ENCODE measurements at regions not wholly inside any gene's neighbourhood (a gene's known extent, or its start where the extent isn't known, plus 50 kb on each side); places are given as distances from the start of the nearest gene placed in this dataset.

DNA sequence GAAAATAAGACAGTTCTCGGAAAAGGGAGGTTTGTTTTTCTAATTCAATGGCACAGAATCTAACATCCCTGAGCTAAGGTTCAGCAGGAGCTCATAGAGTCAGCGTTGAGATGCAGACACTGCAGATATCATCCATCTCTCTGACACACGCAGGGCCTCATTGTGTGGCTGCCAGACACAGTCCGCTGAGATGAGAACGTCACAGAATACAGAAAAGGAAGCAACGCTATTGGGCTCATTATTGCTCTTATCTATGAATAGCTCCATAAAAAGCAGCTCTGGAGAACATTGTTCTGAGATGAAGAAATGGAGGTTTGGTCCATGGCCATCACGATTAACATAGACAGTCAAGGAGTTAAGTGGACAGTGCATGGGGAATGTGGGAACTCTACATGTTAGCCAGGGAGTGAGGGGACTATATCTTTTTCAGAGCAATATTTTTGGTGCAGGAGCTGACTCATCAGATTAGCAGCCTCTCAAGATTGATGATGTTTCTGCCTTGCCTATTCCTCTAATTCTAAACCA lies 771.6 kb upstream of the CXADR start:
- ATAC-seq: no peak
- ChIA-PET CTCF (no interaction called here), POLR2A (no interaction called here)
- Mint-ChIP-seq H3K4me3 (no peak overlapping the region), H3K27me3 (no peaks in the 10 kb centered on the region), H3K27ac (no peak overlapping the region), H3K9me3 (peaks cover 8% of the 10 kb centered on the region), H3K36me3 (ENCODE audit: low read depth) (no peaks in the 10 kb centered on the region), H3K4me1 (ENCODE audit: low read depth) (no peaks in the 10 kb centered on the region)
- no peak for DNase-seq
- no peak for TF ChIP-seq CTCF (IDR thresholded peaks at IDR 0.05)
- intact Hi-C loops (cut with micrococcal nuclease): no loop called here

GRCh38 chr21:16742131-16742641 lies 770.7 kb upstream of the CXADR start:
- Mint-ChIP-seq H3K36me3 (ENCODE audit: low read depth) (no peaks in the 10 kb centered on the region), H3K4me3 (no peak overlapping the region), H3K9me3 (peaks cover 6% of the 10 kb centered on the region), H3K27ac (no peak overlapping the region), H3K4me1 (ENCODE audit: low read depth) (no peaks in the 10 kb centered on the region), H3K27me3 (no peaks in the 10 kb centered on the region)
- ChIA-PET CTCF (no interaction called here), POLR2A (no interaction called here)
- no peak for TF ChIP-seq CTCF (IDR thresholded peaks at IDR 0.05)
- DNase-seq (no peak), ATAC-seq (no peak)
- intact Hi-C loops (cut with micrococcal nuclease): no loop called here

DNA sequence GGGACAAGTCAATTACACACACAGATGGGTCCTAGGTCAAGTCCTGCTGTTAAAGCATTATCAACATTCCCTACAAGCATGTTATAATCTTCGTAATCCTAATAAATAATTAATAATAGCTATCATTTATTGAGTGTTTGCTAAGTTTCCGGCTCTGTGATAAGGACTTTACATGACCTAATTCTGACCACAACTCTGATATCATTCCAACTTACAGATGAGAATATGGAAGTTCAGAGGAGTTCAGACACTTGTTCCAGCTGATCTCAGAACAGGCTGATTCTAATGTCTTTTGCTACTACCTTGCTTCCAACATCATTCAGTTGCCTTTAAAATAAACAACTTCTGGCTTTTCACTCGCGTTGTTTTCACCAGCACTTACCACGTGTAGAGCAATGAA lies 770.1 kb upstream of the CXADR start:
- Mint-ChIP-seq H3K27me3 (no peaks in the 10 kb centered on the region), H3K27ac (no peak overlapping the region), H3K36me3 (ENCODE audit: low read depth) (no peaks in the 10 kb centered on the region), H3K4me3 (no peak overlapping the region), H3K4me1 (ENCODE audit: low read depth) (no peaks in the 10 kb centered on the region), H3K9me3 (peaks cover 6% of the 10 kb centered on the region)
- DNase-seq (no peak), ATAC-seq (no peak)
- intact Hi-C loops (cut with micrococcal nuclease): no loop called here
- no peak for TF ChIP-seq CTCF (IDR thresholded peaks at IDR 0.05)
- ChIA-PET POLR2A (no interaction called here), CTCF (no interaction called here)

DNA sequence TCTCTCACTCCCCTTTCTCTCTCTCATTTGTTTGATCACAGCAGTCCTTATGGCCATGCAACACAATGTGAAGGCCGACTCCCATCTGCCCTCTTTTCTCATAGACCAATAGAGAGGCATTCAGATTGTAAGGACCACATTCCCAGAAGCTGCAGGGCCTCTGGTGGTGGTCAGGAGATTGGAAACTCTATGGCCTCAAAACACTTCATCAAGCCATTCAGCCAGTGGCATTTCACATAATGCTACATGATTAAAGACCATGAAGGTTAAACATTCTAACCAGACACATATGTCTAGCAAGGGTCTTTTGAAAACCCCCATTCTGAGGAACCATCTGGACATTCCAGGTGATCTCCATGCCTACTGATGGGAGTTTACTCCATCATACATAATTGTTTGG lies 769.5 kb upstream of the CXADR start:
- CTCF ChIA-PET: no interaction called here
- no peak for TF ChIP-seq CTCF (IDR thresholded peaks at IDR 0.05)
- no peak overlapping the region for H3K4me3 Mint-ChIP-seq
- DNase-seq (no peak), ATAC-seq (no peak)
- H3K27me3 Mint-ChIP-seq: no peaks in the 10 kb centered on the region
- intact Hi-C loops (cut with micrococcal nuclease): no loop called here
- no peak overlapping the region for H3K27ac Mint-ChIP-seq
- no peaks in the 10 kb centered on the region for H3K4me1 Mint-ChIP-seq (ENCODE audit: low read depth)
- POLR2A ChIA-PET: no interaction called here
- peaks cover 7% of the 10 kb centered on the region for H3K9me3 Mint-ChIP-seq
- H3K36me3 Mint-ChIP-seq (ENCODE audit: low read depth): no peaks in the 10 kb centered on the region

- H3K9me3 Mint-ChIP-seq: peaks cover 4% of the 10 kb centered on the region
- POLR2A ChIA-PET: no interaction called here
These were observed 761.9 kb upstream of the CXADR start for GRCh38 chr21:16750926-16751325.

More at GRCh38 chr21:16750926-16751325, 761.9 kb upstream of the CXADR start:
- no peak overlapping the region for H3K27ac Mint-ChIP-seq
- H3K4me3 Mint-ChIP-seq: no peak overlapping the region
- no peaks in the 10 kb centered on the region for H3K4me1 Mint-ChIP-seq (ENCODE audit: low read depth)
- intact Hi-C loops (cut with micrococcal nuclease): no loop called here
- no peak for TF ChIP-seq CTCF (IDR thresholded peaks at IDR 0.05)
- CTCF ChIA-PET: no interaction called here
- no peak for DNase-seq
- ATAC-seq: no peak
- H3K36me3 Mint-ChIP-seq (ENCODE audit: low read depth): no peaks in the 10 kb centered on the region
- no peaks in the 10 kb centered on the region for H3K27me3 Mint-ChIP-seq
